ENCODE measurements at regions not wholly inside any gene's neighbourhood (a gene's known extent, or its start where the extent isn't known, plus 50 kb on each side); places are given as distances from the start of the nearest gene placed in this dataset.

- TF ChIP-seq REST (IDR thresholded peaks at IDR 0.05; ENCODE audit: low read depth) = no peak
- TF ChIP-seq YY1 (IDR thresholded peaks at IDR 0.05; ENCODE audit: low read depth) = no peak
- no peak for TF ChIP-seq CEBPB (IDR thresholded peaks at IDR 0.05)
- TF ChIP-seq MAX (IDR thresholded peaks at IDR 0.05) = no peak
- no peak for TF ChIP-seq CREB1 (IDR thresholded peaks at IDR 0.05; ENCODE audit: low read depth)
- TF ChIP-seq EP300 (IDR thresholded peaks at IDR 0.05; ENCODE audit: borderline replicate concordance) = no peak
- TF ChIP-seq TEAD4 (IDR thresholded peaks at IDR 0.05) = no peak
- no peak for TF ChIP-seq TAF1 (IDR thresholded peaks at IDR 0.05; ENCODE audit: low read depth)
- no peak for TF ChIP-seq RAD21 (IDR thresholded peaks at IDR 0.05; ENCODE audit: low read depth)
- TF ChIP-seq FOXM1 (IDR thresholded peaks at IDR 0.05; ENCODE audit: borderline replicate concordance, low read depth) = no peak
- TF ChIP-seq USF1 (IDR thresholded peaks at IDR 0.05) = no peak
- TF ChIP-seq ZBTB7A (IDR thresholded peaks at IDR 0.05; ENCODE audit: low read depth) = no peak
- no peak for TF ChIP-seq TCF12 (IDR thresholded peaks at IDR 0.05; ENCODE audit: low read depth)
- no peak for TF ChIP-seq EGR1 (IDR thresholded peaks at IDR 0.05)
These were observed 84.2 kb upstream of the LRIG3 start for GRCh38 chr12:59004456-59004855.
